Skeletal muscle satellite cell (primary cell): ENCODE measurements at regions not wholly inside any gene's neighbourhood (a gene's known extent, or its start where the extent isn't known, plus 50 kb on each side); places are given as distances from the start of the nearest gene placed in this dataset.
"Not testable (repeated sequence)": the region's sequence is repeated elsewhere in the genome, so short reads cannot be mapped to it uniquely, and the experiment has no call there.

Experiments used
- H3K27me3 ChIP-seq: 2 replicates; pipeline ENCODE4 v1.7.0; 2013; ENCODE audit warnings: low read length; ENCODE audit not compliant: control insufficient read depth, insufficient read depth
- H3K36me3 ChIP-seq: 2 replicates; pipeline ENCODE4 v1.7.0; 2013; ENCODE audit warnings: mild to moderate bottlenecking, control low read depth, low read length; ENCODE audit not compliant: insufficient read depth
- H3K4me1 ChIP-seq: 2 replicates; pipeline ENCODE4 v1.7.0; 2013; ENCODE audit warnings: low read length; ENCODE audit not compliant: control insufficient read depth, insufficient read depth
- H3K4me2 ChIP-seq: 2 replicates; pipeline ENCODE4 v1.7.0; 2013; ENCODE audit warnings: mild to moderate bottlenecking, low read length
- H3K4me3 ChIP-seq: 2 replicates; pipeline ENCODE4 v1.7.0; 2013; ENCODE audit warnings: low read length
- H3K9ac ChIP-seq: 2 replicates; pipeline ENCODE4 v1.7.0; 2013; ENCODE audit warnings: mild to moderate bottlenecking, low read depth, low read length, moderate library complexity
- H3K9me3 ChIP-seq: replicated peaks from 2 replicates; pipeline ENCODE4 v1.7.0; 2013; ENCODE audit warnings: mild to moderate bottlenecking, control low read depth, low read length

GRCh38 chr13:70534466-70534865, 426.2 kb upstream of the KLHL1 start:
- Histone ChIP-seq H3K9me3 (no peaks in the 10 kb centered on the region), H3K4me1 (no peaks in the 10 kb centered on the region), H3K4me2 (no peak overlapping the region), H3K27me3 (no peaks in the 10 kb centered on the region), H3K4me3 (no peak overlapping the region), H3K36me3 (no peaks in the 10 kb centered on the region), H3K9ac (no peak overlapping the region)

GRCh38 chr13:70529652-70530051, 421.4 kb upstream of the KLHL1 start:
- Histone ChIP-seq H3K4me1 (no peaks in the 10 kb centered on the region), H3K4me2 (no peak overlapping the region), H3K36me3 (no peaks in the 10 kb centered on the region), H3K9me3 (no peaks in the 10 kb centered on the region), H3K9ac (no peak overlapping the region), H3K4me3 (no peak overlapping the region), H3K27me3 (no peaks in the 10 kb centered on the region)

GRCh38 chr13:70527599-70527998, 419.3 kb upstream of the KLHL1 start:
- H3K27me3 ChIP-seq, result no peaks in the 10 kb centered on the region
- no peaks in the 10 kb centered on the region for H3K9me3 ChIP-seq
- H3K4me3 ChIP-seq, result no peak overlapping the region
- no peak overlapping the region for H3K9ac ChIP-seq
- H3K4me1 ChIP-seq, result no peaks in the 10 kb centered on the region
- no peaks in the 10 kb centered on the region for H3K36me3 ChIP-seq
- H3K4me2 ChIP-seq, result no peak overlapping the region

GRCh38 chr13:70523622-70524021, 415.4 kb upstream of the KLHL1 start:
- H3K4me1 ChIP-seq, result no peaks in the 10 kb centered on the region
- no peak overlapping the region for H3K9ac ChIP-seq
- H3K4me2 ChIP-seq, result no peak overlapping the region
- no peaks in the 10 kb centered on the region for H3K9me3 ChIP-seq
- no peak overlapping the region for H3K4me3 ChIP-seq
- H3K27me3 ChIP-seq, result no peaks in the 10 kb centered on the region
- no peaks in the 10 kb centered on the region for H3K36me3 ChIP-seq

GRCh38 chr13:70520275-70521036, 412.2 kb upstream of the KLHL1 start:
- Histone ChIP-seq H3K4me2 (no peak overlapping the region), H3K9me3 (no peaks in the 10 kb centered on the region), H3K9ac (no peak overlapping the region), H3K4me1 (no peaks in the 10 kb centered on the region), H3K36me3 (no peaks in the 10 kb centered on the region), H3K4me3 (no peak overlapping the region), H3K27me3 (no peaks in the 10 kb centered on the region)

- Histone ChIP-seq H3K9me3 (no peaks in the 10 kb centered on the region), H3K4me1 (no peaks in the 10 kb centered on the region), H3K9ac (no peak overlapping the region), H3K4me3 (no peak overlapping the region), H3K4me2 (no peak overlapping the region), H3K27me3 (no peaks in the 10 kb centered on the region), H3K36me3 (no peaks in the 10 kb centered on the region)
Observed at GRCh38 chr13:70518081-70518480, 409.8 kb upstream of the KLHL1 start.

- Histone ChIP-seq H3K4me2 (no peak overlapping the region), H3K4me3 (no peak overlapping the region), H3K36me3 (no peaks in the 10 kb centered on the region), H3K9me3 (no peaks in the 10 kb centered on the region), H3K9ac (no peak overlapping the region), H3K4me1 (no peaks in the 10 kb centered on the region), H3K27me3 (no peaks in the 10 kb centered on the region)
Observed at GRCh38 chr13:70516226-70516625, 408.0 kb upstream of the KLHL1 start.

- H3K36me3 ChIP-seq, H3K4me2 ChIP-seq, H3K4me3 ChIP-seq, H3K4me1 ChIP-seq, H3K9ac ChIP-seq, H3K9me3 ChIP-seq, H3K27me3 ChIP-seq: not testable (repeated sequence)
Observed at GRCh38 chr13:70511861-70512417, 403.7 kb upstream of the KLHL1 start.

GRCh38 chr13:70505809-70506208, 397.6 kb upstream of the KLHL1 start:
- no peaks in the 10 kb centered on the region for H3K36me3 ChIP-seq
- no peak overlapping the region for H3K4me2 ChIP-seq
- no peaks in the 10 kb centered on the region for H3K4me1 ChIP-seq
- H3K9ac ChIP-seq, result no peak overlapping the region
- no peaks in the 10 kb centered on the region for H3K27me3 ChIP-seq
- H3K4me3 ChIP-seq, result no peak overlapping the region
- H3K9me3 ChIP-seq, result peaks cover 6% of the 10 kb centered on the region

GRCh38 chr13:70502944-70503343, 394.7 kb upstream of the KLHL1 start:
- H3K27me3 ChIP-seq, result no peaks in the 10 kb centered on the region
- no peak overlapping the region for H3K9ac ChIP-seq
- no peaks in the 10 kb centered on the region for H3K4me1 ChIP-seq
- peaks cover 6% of the 10 kb centered on the region for H3K9me3 ChIP-seq
- no peak overlapping the region for H3K4me3 ChIP-seq
- H3K36me3 ChIP-seq, result no peaks in the 10 kb centered on the region
- no peak overlapping the region for H3K4me2 ChIP-seq

- Histone ChIP-seq H3K9me3 (peaks cover 4% of the 10 kb centered on the region), H3K4me2 (no peak overlapping the region), H3K4me3 (no peak overlapping the region), H3K36me3 (no peaks in the 10 kb centered on the region), H3K4me1 (no peaks in the 10 kb centered on the region), H3K27me3 (no peaks in the 10 kb centered on the region), H3K9ac (no peak overlapping the region)
Observed at GRCh38 chr13:70490320-70490935, 382.2 kb upstream of the KLHL1 start.

GRCh38 chr13:70484931-70485330, 376.7 kb upstream of the KLHL1 start:
- no peak overlapping the region for H3K4me2 ChIP-seq
- no peak overlapping the region for H3K4me3 ChIP-seq
- no peaks in the 10 kb centered on the region for H3K9me3 ChIP-seq
- no peaks in the 10 kb centered on the region for H3K4me1 ChIP-seq
- H3K36me3 ChIP-seq, result no peaks in the 10 kb centered on the region
- H3K27me3 ChIP-seq, result no peaks in the 10 kb centered on the region
- no peak overlapping the region for H3K9ac ChIP-seq
